SK-N-MC (cell line): ENCODE measurements at regions not wholly inside any gene's neighbourhood (a gene's known extent, or its start where the extent isn't known, plus 50 kb on each side); places are given as distances from the start of the nearest gene placed in this dataset.
A peak's percentile ranks its signal among the peaks of the same experiment; 100 is the strongest.

Experiments
- DNase-seq: peaks from one replicate; pipeline ENCODE4 v3.0.0-alpha.2; 2011; ENCODE audit warnings: low read depth, low spot score
- H3K27ac ChIP-seq: fragments of 200-600 bp; sonication (generic); 2 replicates; pipeline ENCODE4 v1.5.1; 2016; ENCODE audit warnings: mixed run types
- H3K36me3 ChIP-seq: fragments of 200-600 bp; sonication (generic); 2 replicates; pipeline ENCODE4 v1.6.1; 2017; ENCODE audit warnings: antibody characterized with exemption, low read length, mixed read lengths; ENCODE audit not compliant: insufficient read depth
- H3K4me3 ChIP-seq: fragments of 200-600 bp; sonication (generic); 2 replicates; pipeline ENCODE4 v1.5.1; 2016
- H3K9ac ChIP-seq: fragments of 200-600 bp; sonication (generic); 2 replicates; pipeline ENCODE4 v1.8.0; 2017; ENCODE audit warnings: mixed run types, mixed read lengths; ENCODE audit not compliant: insufficient read length
- H3K9me3 ChIP-seq: fragments of 200-600 bp; sonication (generic); 2 replicates; pipeline ENCODE4 v1.6.1; 2017; ENCODE audit warnings: low read depth, mild to moderate bottlenecking, antibody characterized with exemption, low read length, moderate library complexity, mixed read lengths
- EZH2 ChIP-seq: fragments of 200-600 bp; sonication (generic); IDR thresholded peaks from one replicate; pipeline ENCODE4 v1.6.1; 2017; ENCODE audit warnings: antibody characterized with exemption
- FOXP2 ChIP-seq: optimal IDR thresholded peaks from 2 replicates; pipeline ENCODE3; 2011; ENCODE audit warnings: mild to moderate bottlenecking, moderate library complexity; ENCODE audit not compliant: insufficient read depth; ENCODE audit errors: extremely low read length, control extremely low read depth
- POLR2AphosphoS5 ChIP-seq: IDR thresholded peaks from 2 replicates; pipeline ENCODE4 v1.6.1; 2012; ENCODE audit warnings: mild to moderate bottlenecking, low read depth, low read length, borderline replicate concordance

GRCh38 chr1:67596674-67597073, 88.3 kb upstream of the GADD45A start:
- no peaks in the 10 kb centered on the region for H3K9me3 ChIP-seq
- no peak overlapping the region for H3K27ac ChIP-seq
- no peak overlapping the region for H3K9ac ChIP-seq
- no peak for DNase-seq
- no peak for TF ChIP-seq EZH2
- no peak for TF ChIP-seq POLR2AphosphoS5
- no peak for TF ChIP-seq FOXP2
- no peaks in the 10 kb centered on the region for H3K36me3 ChIP-seq
- no peak overlapping the region for H3K4me3 ChIP-seq

GRCh38 chr1:67597336-67597735, 87.7 kb upstream of the GADD45A start:
- DNase-seq: peak; percentile 12
- H3K9ac ChIP-seq: no peak overlapping the region
- no peak for TF ChIP-seq POLR2AphosphoS5
- TF ChIP-seq EZH2: no peak
- no peaks in the 10 kb centered on the region for H3K36me3 ChIP-seq
- no peak overlapping the region for H3K27ac ChIP-seq
- no peaks in the 10 kb centered on the region for H3K9me3 ChIP-seq
- H3K4me3 ChIP-seq: no peak overlapping the region

DNA sequence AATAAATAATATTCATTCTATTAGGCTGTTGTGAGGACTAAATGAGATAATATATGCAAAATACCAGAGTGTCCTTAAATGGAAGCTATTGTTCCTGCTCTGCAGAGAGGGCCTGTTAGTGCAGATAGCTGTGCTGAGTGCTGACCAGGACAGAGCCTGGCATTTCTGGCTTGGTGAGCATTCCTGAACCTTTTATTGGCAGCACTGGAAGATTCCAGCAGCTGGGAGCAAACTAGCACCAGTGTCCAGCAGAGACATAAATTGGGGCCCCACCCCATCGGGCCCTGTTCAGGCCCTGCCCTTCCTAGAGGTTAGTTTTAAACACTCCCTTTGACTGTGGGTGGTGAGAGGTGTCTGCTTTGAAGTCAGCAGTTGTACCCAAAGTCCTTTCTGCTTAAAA, 85.9 kb upstream of the GADD45A start:
- H3K9ac ChIP-seq: no peak overlapping the region
- TF ChIP-seq POLR2AphosphoS5 (no peak), FOXP2 (no peak), EZH2 (no peak)
- DNase-seq: no peak
- H3K4me3 ChIP-seq: no peak overlapping the region
- no peak overlapping the region for H3K27ac ChIP-seq
- H3K9me3 ChIP-seq: no peaks in the 10 kb centered on the region
- no peaks in the 10 kb centered on the region for H3K36me3 ChIP-seq

- Histone ChIP-seq H3K9me3 (no peaks in the 10 kb centered on the region), H3K27ac (no peak overlapping the region), H3K4me3 (no peak overlapping the region), H3K9ac (no peak overlapping the region), H3K36me3 (no peaks in the 10 kb centered on the region)
- no peak for TF ChIP-seq POLR2AphosphoS5
- TF ChIP-seq FOXP2: no peak
- no peak for TF ChIP-seq EZH2
- no peak for DNase-seq
These were observed 83.5 kb upstream of the GADD45A start for GRCh38 chr1:67601539-67601938.

GRCh38 chr1:67601955-67602354, 83.0 kb upstream of the GADD45A start:
- no peak overlapping the region for H3K27ac ChIP-seq
- DNase-seq: no peak
- H3K9me3 ChIP-seq: no peaks in the 10 kb centered on the region
- TF ChIP-seq FOXP2: no peak
- TF ChIP-seq EZH2: no peak
- TF ChIP-seq POLR2AphosphoS5: no peak
- H3K9ac ChIP-seq: no peak overlapping the region
- H3K4me3 ChIP-seq: no peak overlapping the region
- H3K36me3 ChIP-seq: no peaks in the 10 kb centered on the region

DNA sequence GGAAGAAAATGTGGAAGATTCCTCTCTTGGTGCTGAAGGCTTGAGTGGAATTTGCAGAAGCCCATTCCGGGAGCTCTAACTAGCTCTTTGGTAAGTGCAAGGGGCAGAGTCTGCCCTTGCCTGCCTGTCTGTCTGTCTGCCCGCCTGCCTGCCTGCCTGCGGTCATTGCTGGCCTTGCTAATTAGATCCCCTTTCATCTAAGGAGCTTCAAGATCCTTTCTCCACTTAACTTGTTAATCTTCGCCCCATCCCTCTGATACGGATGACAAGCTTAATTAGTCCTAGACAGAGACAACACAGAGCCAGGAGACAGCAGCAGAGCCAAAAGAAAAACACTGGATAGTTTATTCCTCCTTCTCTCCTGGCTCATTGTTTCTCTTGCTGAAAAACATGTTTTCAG, 80.2 kb upstream of the GADD45A start:
- no peaks in the 10 kb centered on the region for H3K36me3 ChIP-seq
- no peak overlapping the region for H3K9ac ChIP-seq
- no peak overlapping the region for H3K27ac ChIP-seq
- DNase-seq: no peak
- H3K4me3 ChIP-seq: no peak overlapping the region
- no peaks in the 10 kb centered on the region for H3K9me3 ChIP-seq
- TF ChIP-seq EZH2 (no peak), FOXP2 (no peak), POLR2AphosphoS5 (no peak)

GRCh38 chr1:67605209-67605780, 79.7 kb upstream of the GADD45A start:
- TF ChIP-seq POLR2AphosphoS5: no peak
- TF ChIP-seq FOXP2: no peak
- no peak for TF ChIP-seq EZH2
- no peak for DNase-seq
- H3K9ac ChIP-seq: no peak overlapping the region
- no peak overlapping the region for H3K27ac ChIP-seq
- no peaks in the 10 kb centered on the region for H3K36me3 ChIP-seq
- H3K9me3 ChIP-seq: no peaks in the 10 kb centered on the region
- no peak overlapping the region for H3K4me3 ChIP-seq

DNA sequence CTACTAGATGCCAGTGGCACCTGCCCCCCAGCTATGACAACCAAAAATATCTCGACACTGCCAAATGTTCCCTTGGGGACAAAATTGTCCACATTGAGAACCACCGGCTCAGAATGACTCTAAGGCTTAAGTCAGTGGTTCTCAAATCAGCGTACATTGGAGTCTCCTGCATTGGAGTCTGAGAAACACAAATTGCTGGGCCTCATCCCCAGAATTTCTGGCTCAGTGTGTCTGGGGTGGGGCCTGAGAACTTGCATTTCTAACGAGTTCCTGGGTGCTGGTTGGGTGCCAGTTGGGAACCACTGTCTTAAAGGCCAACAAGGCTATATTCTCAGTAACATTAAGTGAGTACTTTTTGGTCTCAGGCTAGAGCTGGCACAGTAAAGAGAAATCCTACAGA, 77.7 kb upstream of the GADD45A start:
- Histone ChIP-seq H3K9ac (no peak overlapping the region), H3K36me3 (no peaks in the 10 kb centered on the region), H3K4me3 (no peak overlapping the region), H3K27ac (no peak overlapping the region), H3K9me3 (no peaks in the 10 kb centered on the region)
- no peak for TF ChIP-seq FOXP2
- TF ChIP-seq EZH2: no peak
- TF ChIP-seq POLR2AphosphoS5: no peak
- DNase-seq: no peak

GRCh38 chr1:67607699-67608098, 77.3 kb upstream of the GADD45A start:
- Histone ChIP-seq H3K4me3 (no peak overlapping the region), H3K36me3 (no peaks in the 10 kb centered on the region), H3K9me3 (no peaks in the 10 kb centered on the region), H3K9ac (no peak overlapping the region), H3K27ac (no peak overlapping the region)
- DNase-seq: no peak
- TF ChIP-seq POLR2AphosphoS5: no peak
